Right ventricle myocardium superior (tissue), 1 donor: ENCODE measurements at regions not wholly inside any gene's neighbourhood (a gene's known extent, or its start where the extent isn't known, plus 50 kb on each side); places are given as distances from the start of the nearest gene placed in this dataset.
"Not testable (repeated sequence)": the region's sequence is repeated elsewhere in the genome, so short reads cannot be mapped to it uniquely, and the experiment has no call there.

Experiments used
- ATAC-seq: fragments of 200-7000 bp; cut with Tn5 transposase; one replicate; pipeline ENCODE4 v1.9.1; 2020; ENCODE audit warnings: mild to moderate bottlenecking; ENCODE audit not compliant: poor library complexity
- DNase-seq: peaks from one replicate; pipeline ENCODE4 v3.0.0-alpha.2; 2020
- intact Hi-C: fragments of 100-400 bp; cut with DNase I; formaldehyde crosslinking; loops from one replicate; pipeline ENCODE4 v1.11.2; 2022
- donor health status: DM: no; HTN: yes; CAD: no; lungs with severe emphysema.

DNA sequence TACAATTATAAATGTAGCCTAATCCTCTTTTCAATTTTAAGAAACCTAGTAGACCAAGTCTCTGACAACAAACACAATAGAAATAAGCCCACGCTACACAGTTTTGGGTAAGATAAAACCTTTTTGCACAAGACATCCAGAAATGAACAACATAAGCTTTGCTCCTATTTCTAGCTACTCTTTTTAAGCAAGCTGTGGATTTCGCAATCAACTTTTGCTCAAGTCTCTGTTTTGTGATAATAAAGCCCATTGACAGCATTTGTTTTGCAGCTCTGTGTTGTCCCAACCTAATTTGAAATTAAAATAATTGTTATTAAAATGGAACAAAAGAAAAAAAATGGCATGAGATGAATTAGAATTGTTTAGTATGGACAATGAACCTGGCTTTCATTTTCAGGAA lies 287.9 kb upstream of the PUDP start:
- intact Hi-C loops, result no loop called here
- no peak for ATAC-seq

GRCh38 chrX:7432901-7433300 lies 284.9 kb upstream of the PUDP start:
- intact Hi-C loops, result no loop called here
- DNase-seq, result no peak
- no peak for ATAC-seq

More for the DNA sequence above, 287.9 kb upstream of the PUDP start:
- DNase-seq, result no peak

GRCh38 chrX:7420717-7421116 lies 272.8 kb upstream of the PUDP start:
- ATAC-seq (no peak), DNase-seq (no peak)
- intact Hi-C loops, result no loop called here

DNA sequence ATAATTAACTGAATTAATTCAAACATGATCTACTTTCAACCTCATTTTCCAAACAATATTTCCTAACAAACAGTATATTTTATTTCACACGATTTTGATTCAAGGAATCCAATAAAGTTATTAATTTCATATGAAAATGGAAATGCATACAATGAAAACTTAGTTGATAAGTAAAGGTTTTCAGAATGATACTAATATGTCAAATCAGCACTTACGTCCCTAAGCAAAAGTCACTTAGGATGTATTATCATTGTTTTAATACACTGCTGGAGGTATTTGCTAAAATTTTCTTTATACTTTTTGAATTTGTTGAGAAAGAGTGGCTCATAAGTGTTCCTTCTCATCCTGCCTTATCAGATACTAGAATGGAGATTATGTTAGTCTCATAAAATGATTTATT lies 266.8 kb upstream of the PUDP start:
- intact Hi-C loops, result no loop called here
- ATAC-seq (no peak), DNase-seq (no peak)

DNA sequence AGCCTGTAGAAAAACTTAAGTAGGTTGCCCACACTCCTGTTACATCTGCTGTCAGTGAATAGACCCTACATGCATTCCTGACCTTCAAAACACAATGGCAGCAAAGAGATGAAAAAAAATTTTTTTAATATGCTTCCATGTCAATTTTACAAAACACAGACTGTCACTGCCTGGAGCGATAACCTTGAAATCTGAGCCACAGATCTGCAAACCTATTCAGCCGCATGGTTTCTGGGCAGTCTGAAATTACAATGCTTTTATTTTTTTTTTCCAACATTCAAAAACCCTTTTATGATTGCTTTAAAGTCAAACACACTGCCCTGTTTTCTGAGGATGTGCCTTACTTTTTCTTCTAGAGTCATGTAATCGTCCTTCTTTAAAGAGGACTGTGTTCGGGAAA lies 264.9 kb upstream of the PUDP start:
- ATAC-seq (no peak), DNase-seq (no peak)
- intact Hi-C loops, result no loop called here

DNA sequence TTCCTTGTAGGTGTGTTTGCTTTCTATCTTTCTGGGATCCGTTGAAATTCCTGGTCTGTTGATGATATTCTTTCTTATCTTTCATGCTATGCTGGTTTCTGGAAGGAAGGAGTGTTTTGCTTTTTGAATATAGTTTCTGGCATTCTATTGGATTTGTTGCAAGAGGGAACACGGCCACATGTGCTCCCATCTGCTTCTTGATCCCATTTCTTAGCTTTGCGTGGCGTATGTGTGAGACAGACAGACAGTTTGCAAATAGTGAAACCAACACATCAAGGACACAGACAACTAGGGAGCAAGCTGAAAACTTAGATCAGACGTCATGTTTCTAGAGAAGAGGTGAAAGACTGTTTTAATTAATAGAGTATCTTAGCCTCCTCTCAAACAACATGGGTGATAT lies 261.9 kb upstream of the PUDP start:
- DNase-seq (no peak), ATAC-seq (no peak)
- intact Hi-C loops, result no loop called here

DNA sequence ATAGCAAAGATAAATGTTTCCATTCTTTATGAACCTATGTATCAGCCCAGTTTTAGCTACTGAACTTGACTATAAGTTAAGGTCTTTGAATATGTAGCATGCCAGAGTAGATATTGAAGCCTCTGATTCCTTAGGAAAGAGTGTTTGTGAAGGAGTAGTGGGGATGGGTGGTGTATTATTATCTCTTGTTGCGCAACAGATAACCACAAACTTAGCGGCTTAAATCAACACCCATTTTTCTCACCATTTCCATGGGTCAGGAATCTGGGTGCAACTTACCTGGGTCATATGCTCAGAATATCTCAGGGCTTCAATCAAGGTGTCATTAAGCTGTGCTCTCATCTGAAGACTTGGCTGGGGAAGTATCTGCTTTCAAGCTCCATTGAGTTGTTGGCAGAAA lies 251.4 kb upstream of the PUDP start:
- intact Hi-C loops, result no loop called here
- DNase-seq (no peak), ATAC-seq (no peak)

DNA sequence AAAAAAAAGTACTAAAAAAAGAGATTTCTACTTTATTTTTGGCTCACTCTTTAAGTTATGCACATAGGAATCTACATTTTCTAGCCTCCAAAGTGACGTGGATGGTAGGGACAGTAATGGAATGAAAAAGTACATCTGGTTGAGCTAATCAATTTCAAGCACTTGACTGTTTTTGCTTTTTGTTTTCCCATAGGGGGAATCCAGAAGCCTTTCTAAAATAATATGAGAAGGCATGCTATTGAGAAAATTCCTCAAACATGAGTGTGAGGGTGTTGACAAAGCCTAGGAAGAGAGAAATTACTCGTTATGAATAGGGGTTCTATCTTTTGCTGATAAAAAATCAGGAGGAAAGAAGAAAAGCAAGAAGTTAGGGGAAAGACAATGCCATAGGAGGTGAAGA lies 242.5 kb upstream of the PUDP start:
- ATAC-seq, result no peak

GRCh38 chrX:7389576-7389975 lies 241.6 kb upstream of the PUDP start:
- DNase-seq (no peak), ATAC-seq (no peak)
- intact Hi-C loops, result no loop called here

More for the DNA sequence above, 242.5 kb upstream of the PUDP start:
- DNase-seq, result no peak
- intact Hi-C loops, result no loop called here

DNA sequence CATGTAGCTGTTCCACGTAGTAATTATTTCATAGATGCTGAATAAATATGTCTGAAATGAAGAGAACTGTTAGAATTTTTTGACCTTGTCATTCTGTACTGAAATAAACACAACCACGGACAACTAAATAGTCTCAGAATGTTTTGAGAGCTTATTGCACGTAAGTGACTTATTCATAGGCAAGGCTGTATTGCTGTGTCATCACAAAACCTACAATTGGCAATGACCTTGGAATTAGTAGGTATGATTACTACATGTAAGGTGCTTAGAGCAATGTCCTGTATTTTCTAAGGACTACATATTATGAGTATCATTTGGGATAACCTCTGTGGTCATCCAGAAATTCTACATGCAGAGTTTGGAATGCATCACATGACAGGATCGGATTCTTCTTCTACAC lies 237.2 kb upstream of the PUDP start:
- intact Hi-C loops, result no loop called here
- DNase-seq (no peak), ATAC-seq (no peak)

GRCh38 chrX:7378406-7378805 lies 230.5 kb upstream of the PUDP start:
- no peak for DNase-seq
- intact Hi-C loops, result no loop called here
- ATAC-seq, result no peak

- intact Hi-C loops, result no loop called here
- DNase-seq (no peak), ATAC-seq (no peak)
These were observed 225.0 kb upstream of the PUDP start for GRCh38 chrX:7372825-7373525.

- intact Hi-C loops, result no loop called here
- DNase-seq, result no peak
- no peak for ATAC-seq
These were observed 214.2 kb upstream of the PUDP start for GRCh38 chrX:7362111-7362510.

DNA sequence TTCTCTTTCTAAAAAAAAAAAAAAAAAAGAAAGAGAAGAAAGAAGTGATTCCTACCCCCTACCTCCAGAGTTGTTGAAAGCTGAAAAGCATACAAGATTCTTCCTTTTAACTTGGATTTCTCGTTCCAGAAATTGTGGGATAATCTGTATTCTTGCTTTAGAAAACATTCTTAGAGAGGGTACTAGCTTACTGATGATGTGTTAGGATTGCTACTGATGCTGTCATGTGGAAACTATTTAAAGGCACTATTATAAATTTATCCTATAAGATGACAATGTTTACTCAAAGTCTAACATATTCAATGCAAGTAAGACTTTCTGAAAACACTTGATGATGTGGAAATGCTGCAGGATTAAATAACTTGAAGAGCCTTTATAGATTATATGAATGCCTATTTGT lies 204.0 kb upstream of the PUDP start:
- no peak for DNase-seq
- intact Hi-C loops, result no loop called here

GRCh38 chrX:7347465-7347864 lies 199.5 kb upstream of the PUDP start:
- intact Hi-C loops, result no loop called here
- ATAC-seq (no peak), DNase-seq (no peak)

More for the DNA sequence above, 204.0 kb upstream of the PUDP start:
- no peak for ATAC-seq

DNA sequence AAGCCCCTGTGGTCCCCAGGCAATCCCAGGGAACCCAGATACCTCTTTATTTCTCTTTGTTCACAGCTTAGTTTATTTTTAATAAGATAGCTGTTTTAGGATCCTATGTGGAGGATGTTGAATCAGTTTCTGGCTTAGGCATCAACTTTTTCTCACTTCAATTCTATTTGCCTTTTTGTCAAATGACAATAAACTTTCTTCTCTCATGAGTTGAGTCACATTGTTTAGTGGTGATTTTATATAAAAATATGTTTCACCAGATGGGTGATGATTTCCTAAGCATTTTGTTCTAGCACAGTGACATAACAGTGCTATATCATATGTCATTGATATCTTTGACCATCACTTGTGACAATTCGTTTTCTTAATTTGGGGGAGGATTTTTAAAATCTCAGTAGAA lies 198.1 kb upstream of the PUDP start:
- intact Hi-C loops, result no loop called here
- DNase-seq (no peak), ATAC-seq (no peak)

GRCh38 chrX:7343181-7343580 lies 195.2 kb upstream of the PUDP start:
- intact Hi-C loops, result no loop called here

GRCh38 chrX:7335816-7336362 lies 187.9 kb upstream of the PUDP start:
- intact Hi-C loops, DNase-seq, ATAC-seq: not testable (repeated sequence)

More at GRCh38 chrX:7343181-7343580, 195.2 kb upstream of the PUDP start:
- ATAC-seq (no peak), DNase-seq (no peak)

GRCh38 chrX:7334253-7334935 lies 186.4 kb upstream of the PUDP start:
- DNase-seq (no peak), ATAC-seq (no peak)
- intact Hi-C loops, result no loop called here

GRCh38 chrX:7330971-7331746 lies 183.2 kb upstream of the PUDP start:
- no peak for DNase-seq
- peak; percentile 51 for ATAC-seq
- intact Hi-C loops, result no loop called here
